H1 (cell line): ENCODE measurements at regions not wholly inside any gene's neighbourhood (a gene's known extent, or its start where the extent isn't known, plus 50 kb on each side); places are given as distances from the start of the nearest gene placed in this dataset.

Source experiments
- CTCF ChIA-PET: fragments of 300-600 bp; sonication (Branson Sonifier 250); formaldehyde crosslinking; loops from one replicate; lab custom pipeline; 2021; ENCODE audit not compliant: partially characterized antibody; lab: Charles Lee
- POLR2A ChIA-PET: fragments of 300-600 bp; sonication (Branson Sonifier 250); formaldehyde crosslinking; loops from one replicate; lab custom pipeline; 2021; ENCODE audit warnings: inconsistent platforms; ENCODE audit not compliant: partially characterized antibody; lab: Charles Lee
- DNase-seq, 2 experiments: peaks; one replicate each; pipeline versions ENCODE4 v3.0.0 to v3.0.0-alpha.2; 2010 to 2022; ENCODE audit warnings: low spot score in 2 of 2, low read depth in 1 of 2, mixed read lengths in 1 of 2
- FAIRE-seq: peaks from 2 replicates; lab custom pipeline; 2011; peaks lifted over from hg19 to GRCh38; lab: Jason Lieb, UNC
- H2AFZ ChIP-seq: 2 replicates; pipeline ENCODE4 v1.8.1; 2012; ENCODE audit warnings: low read length, inconsistent platforms
- H2AK5ac ChIP-seq: 2 replicates; pipeline ENCODE4 v1.6.1; 2013; ENCODE audit warnings: low read depth, low read length
- H2BK120ac ChIP-seq: replicated peaks from 2 replicates; pipeline ENCODE3; 2013; ENCODE audit warnings: low read depth, low read length, inconsistent platforms
- H2BK12ac ChIP-seq: 2 replicates; pipeline ENCODE4 v1.6.1; 2013; ENCODE audit warnings: low read depth, low read length
- H2BK15ac ChIP-seq: 2 replicates; pipeline ENCODE4 v1.6.1; 2013; ENCODE audit warnings: low read length
- H2BK20ac ChIP-seq: 2 replicates; pipeline ENCODE4 v1.6.1; 2013; ENCODE audit warnings: low read length
- H2BK5ac ChIP-seq: 2 replicates; pipeline ENCODE4 v1.6.1; 2013; ENCODE audit warnings: low read depth, low read length
- H3K14ac ChIP-seq: 2 replicates; pipeline ENCODE4 v1.6.1; 2013; ENCODE audit warnings: inconsistent platforms; ENCODE audit not compliant: insufficient read length
- H3K18ac ChIP-seq: 2 replicates; pipeline ENCODE4 v1.6.1; 2013; ENCODE audit warnings: low read length; ENCODE audit errors: extremely low read depth
- H3K23ac ChIP-seq: 2 replicates; pipeline ENCODE4 v1.6.1; 2013; ENCODE audit warnings: inconsistent platforms; ENCODE audit not compliant: insufficient read length
- H3K23me2 ChIP-seq: 2 replicates; pipeline ENCODE4 v1.6.1; 2013; ENCODE audit warnings: low read depth, low read length
- H3K27ac ChIP-seq: 2 replicates; pipeline ENCODE4 v1.6.1; 2011; ENCODE audit warnings: low read depth, low read length, inconsistent platforms
- H3K27me3 ChIP-seq, 4 experiments: replicated peaks in 1 of 4; 1 replicate in 1 of 4; 2 replicates in 3 of 4; pipeline versions ENCODE4 v1.6.1 to v1.8.1; 2011 to 2013; ENCODE audit warnings: low read length in 3 of 4, mild to moderate bottlenecking in 3 of 4, inconsistent platforms in 2 of 4, mixed read lengths in 2 of 4, moderate library complexity in 1 of 4; ENCODE audit not compliant: control insufficient read depth in 3 of 4, insufficient read depth in 3 of 4; ENCODE audit errors: extremely low read depth in 1 of 4
- H3K36me3 ChIP-seq, 4 experiments: 2 replicates each; pipeline versions ENCODE4 v1.6.1 to v1.8.1; 2011 to 2013; ENCODE audit warnings: mild to moderate bottlenecking in 4 of 4, low read length in 3 of 4, moderate library complexity in 2 of 4, control low read depth in 1 of 4, inconsistent platforms in 1 of 4; ENCODE audit not compliant: insufficient read depth in 4 of 4, control insufficient read depth in 2 of 4
- H3K4ac ChIP-seq: replicated peaks from 2 replicates; pipeline ENCODE3; 2013; ENCODE audit warnings: low read length, low read depth, mixed read lengths, inconsistent platforms; ENCODE audit not compliant: insufficient read length
- H3K4me1 ChIP-seq, 4 experiments: replicated peaks in 1 of 4; 1 replicate in 1 of 4; 2 replicates in 3 of 4; pipeline versions ENCODE4 v1.6.1 to v1.8.1; 2011 to 2013; ENCODE audit warnings: low read length in 3 of 4, inconsistent platforms in 2 of 4, mixed read lengths in 1 of 4; ENCODE audit not compliant: insufficient read depth in 4 of 4, control insufficient read depth in 3 of 4
- H3K4me2 ChIP-seq, 2 experiments: 2 replicates each; pipeline versions ENCODE4 v1.6.1 to v1.8.1; 2011 to 2013; ENCODE audit warnings: low read depth in 2 of 2, low read length in 2 of 2, control low read depth in 1 of 2, inconsistent platforms in 1 of 2, mild to moderate bottlenecking in 1 of 2; ENCODE audit not compliant: insufficient read depth in 1 of 2
- H3K4me3 ChIP-seq, 4 experiments: fragments of 200-600, 300-600 bp in 1 of 4; sonication (generic), shearing (Covaris generic), sonication (Bioruptor Twin) in 1 of 4; 2 replicates each; pipeline versions ENCODE4 v1.5.1 to v1.8.1; 2011 to 2016; ENCODE audit warnings: low read length in 4 of 4, low read depth in 3 of 4, control low read depth in 2 of 4, inconsistent platforms in 2 of 4, mild to moderate bottlenecking in 2 of 4, mixed read lengths in 1 of 4, moderate library complexity in 1 of 4; ENCODE audit not compliant: insufficient read depth in 2 of 4; ENCODE audit errors: extremely low read depth in 1 of 4
- H3K56ac ChIP-seq: replicated peaks from 2 replicates; pipeline ENCODE3; 2013; ENCODE audit warnings: low read depth, mild to moderate bottlenecking, mixed read lengths, low read length, inconsistent platforms; ENCODE audit not compliant: insufficient read length
- H3K79me1 ChIP-seq: 2 replicates; pipeline ENCODE4 v1.6.1; 2013; ENCODE audit warnings: low read depth, low read length, control low read depth
- H3K79me2 ChIP-seq, 2 experiments: 2 replicates each; pipeline versions ENCODE4 v1.6.1 to v1.8.1; 2012 to 2013; ENCODE audit warnings: low read length in 2 of 2, mild to moderate bottlenecking in 2 of 2, inconsistent platforms in 1 of 2; ENCODE audit not compliant: insufficient read depth in 2 of 2, control insufficient read depth in 1 of 2
- H3K9ac ChIP-seq, 4 experiments: replicated peaks in 1 of 4; 1 replicate in 1 of 4; 2 replicates in 3 of 4; pipeline versions ENCODE4 v1.6.1 to v1.8.1; 2011 to 2013; ENCODE audit warnings: low read depth in 3 of 4, low read length in 3 of 4, control low read depth in 2 of 4, mild to moderate bottlenecking in 2 of 4, moderate library complexity in 2 of 4, inconsistent platforms in 1 of 4; ENCODE audit errors: extremely low read depth in 1 of 4
- H3K9me3 ChIP-seq, 2 experiments: 2 replicates each; pipeline versions ENCODE4 v1.6.1 to v1.8.1; 2012 to 2013; ENCODE audit warnings: mild to moderate bottlenecking in 2 of 2, moderate library complexity in 2 of 2, control low read depth in 1 of 2, inconsistent platforms in 1 of 2, low read depth in 1 of 2, low read length in 1 of 2, mixed read lengths in 1 of 2; ENCODE audit not compliant: insufficient read depth in 2 of 2
- H4K20me1 ChIP-seq, 2 experiments: replicated peaks in 1 of 2; 2 replicates each; pipeline versions ENCODE3 to v1.8.1; 2011 to 2013; ENCODE audit warnings: inconsistent platforms in 2 of 2, low read length in 2 of 2, mild to moderate bottlenecking in 1 of 2; ENCODE audit not compliant: insufficient read depth in 2 of 2, control insufficient read depth in 1 of 2
- H4K5ac ChIP-seq: 2 replicates; pipeline ENCODE4 v1.6.1; 2013; ENCODE audit warnings: low read length, low read depth, mixed read lengths, inconsistent platforms; ENCODE audit not compliant: insufficient read length
- H4K8ac ChIP-seq: 2 replicates; pipeline ENCODE4 v1.8.0; 2013; ENCODE audit warnings: mild to moderate bottlenecking, moderate library complexity, low read length, inconsistent platforms; ENCODE audit not compliant: insufficient read depth; ENCODE audit errors: extremely low read depth
- H4K91ac ChIP-seq: replicated peaks from 2 replicates; pipeline ENCODE3; 2013; ENCODE audit warnings: low read length, mixed read lengths, inconsistent platforms; ENCODE audit not compliant: insufficient read length
- BRCA1 ChIP-seq: IDR thresholded peaks from 2 replicates; pipeline ENCODE4 v1.6.1; 2012; ENCODE audit warnings: low read depth, low read length, improper control_type of control experiment
- CEBPB ChIP-seq: IDR thresholded peaks from 2 replicates; pipeline ENCODE4 v1.6.1; 2012; ENCODE audit warnings: low read depth, low read length
- RAD21 ChIP-seq, 2 experiments: IDR thresholded peaks in 1 of 2; conservative IDR thresholded peaks in 1 of 2; 2 replicates each; pipeline ENCODE4 v1.6.1; 2011; ENCODE audit warnings: low read depth in 2 of 2, low read length in 2 of 2, improper control_type of control experiment in 1 of 2, inconsistent platforms in 1 of 2, mild to moderate bottlenecking in 1 of 2, moderate library complexity in 1 of 2
- RNF2 ChIP-seq: fragments of 200-900, 300-1000 bp; sonication (generic); IDR thresholded peaks from 2 replicates; pipeline ENCODE4 v1.7.1; 2016; ENCODE audit warnings: borderline replicate concordance, low read depth, mild to moderate bottlenecking, antibody characterized with exemption, low read length; ENCODE audit not compliant: poor library complexity, severe bottlenecking; ENCODE audit errors: missing control alignments
- SP2 ChIP-seq: IDR thresholded peaks from 2 replicates; pipeline ENCODE4 v1.6.1; 2012; ENCODE audit warnings: mild to moderate bottlenecking, low read length, inconsistent platforms
- TAF7 ChIP-seq: optimal IDR thresholded peaks from 2 replicates; pipeline ENCODE3; 2011; ENCODE audit warnings: low read depth, mild to moderate bottlenecking, inconsistent platforms, low read length, moderate library complexity, borderline replicate concordance
- TCF12 ChIP-seq: IDR thresholded peaks from 2 replicates; pipeline ENCODE4 v1.6.1; 2011; ENCODE audit warnings: low read depth, mild to moderate bottlenecking, low read length
- TEAD4 ChIP-seq: IDR thresholded peaks from 2 replicates; pipeline ENCODE4 v1.6.1; 2012; ENCODE audit warnings: low read depth, low read length, inconsistent platforms, mixed read lengths
- ZNF274 ChIP-seq: IDR thresholded peaks from 2 replicates; pipeline ENCODE4 v1.7.0; 2012; ENCODE audit warnings: low read length, borderline replicate concordance; ENCODE audit errors: extremely low read depth
- WGBS, 2 experiments: shearing (Covaris generic) in 1 of 2; methylation state at CpG; one replicate each; pipeline versions ENCODE4 v1.1.6 to v1.1.7; 2013 to 2015; ENCODE audit warnings: low lambda C conversion rate in 2 of 2, mixed read lengths in 2 of 2, inconsistent platforms in 1 of 2, low coverage in 1 of 2, missing lambda C conversion rate in 1 of 2; ENCODE audit not compliant: insufficient replicate concordance in 2 of 2, insufficient coverage in 1 of 2, insufficient read length in 1 of 2; ENCODE audit errors: extremely low coverage in 1 of 2, missing lambda C conversion rate in 1 of 2; 5-methylcytosine and 5-hydroxymethylcytosine counted together

- H4K91ac ChIP-seq, result no peak overlapping the region
- no peaks in the 10 kb centered on the region for H3K4me1 ChIP-seq
- H4K8ac ChIP-seq, result no peak overlapping the region
- no peak overlapping the region for H3K14ac ChIP-seq
- no peak overlapping the region for H2BK15ac ChIP-seq
- no peak overlapping the region for H2BK12ac ChIP-seq
- H3K27me3 ChIP-seq, result no peaks in the 10 kb centered on the region
- no peak overlapping the region for H3K18ac ChIP-seq
- H2BK120ac ChIP-seq, result no peak overlapping the region
- H2AK5ac ChIP-seq, result no peak overlapping the region
- whole genome bisulfite sequencing, 2 experiments, result 89% methylated on average over 2 of the region's 2 CpGs; no CpG with 5 or more reads in 1 of the 2 experiments
- no peak overlapping the region for H3K9ac ChIP-seq
- no peaks in the 10 kb centered on the region for H3K23me2 ChIP-seq
- H3K36me3 ChIP-seq, result no peaks in the 10 kb centered on the region
- no peak overlapping the region for H2BK5ac ChIP-seq
- H2AFZ ChIP-seq, result no peak overlapping the region
- no peak overlapping the region for H3K4me2 ChIP-seq
- H3K9me3 ChIP-seq, result no peaks in the 10 kb centered on the region
- FAIRE-seq (no peak), DNase-seq (no peak)
- no peak overlapping the region for H3K4ac ChIP-seq
- no peak overlapping the region for H3K23ac ChIP-seq
- H3K79me1 ChIP-seq, result no peaks in the 10 kb centered on the region
- H3K79me2 ChIP-seq, result no peaks in the 10 kb centered on the region
- H3K4me3 ChIP-seq, result no peak overlapping the region
- no peak overlapping the region for H2BK20ac ChIP-seq
- POLR2A ChIA-PET, result interaction anchor here (1.2 kb wide), 1 partner anchor 8 kb away, joined by 3 read pairs; no protein-coding TSS in a partner anchor
- no peaks in the 10 kb centered on the region for H4K20me1 ChIP-seq
- no peak overlapping the region for H3K27ac ChIP-seq
- CTCF ChIA-PET, result interaction anchor here (0.7 to 3.7 kb wide), 23 partner anchors 8 to 478 kb away, joined by 3 to 21 read pairs (median 5); partner anchors contain the start of gene IGFBP5
- TF ChIP-seq ZNF274 (no peak), TCF12 (no peak), TAF7 (no peak), BRCA1 (no peak), SP2 (no peak), CEBPB (no peak), TEAD4 (no peak), RNF2 (no peak), RAD21 (IDR thresholded peaks at IDR 0.05 in 1 of 2, conservative IDR thresholded peaks at IDR 0.05 in 1 of 2; ENCODE audit: low read depth in 2 of 2, low read length in 2 of 2) (no peak)
- no peak overlapping the region for H3K56ac ChIP-seq
- H4K5ac ChIP-seq, result no peak overlapping the region
Observed at GRCh38 chr2:217165547-217165946, 305.7 kb upstream of the TNP1 start.
